Tibial artery (tissue), 4 donors: ENCODE measurements at regions not wholly inside any gene's neighbourhood (a gene's known extent, or its start where the extent isn't known, plus 50 kb on each side); places are given as distances from the start of the nearest gene placed in this dataset.

Experiments used
- DNase-seq, 2 donors: peaks; one replicate each; pipeline ENCODE4 v3.0.0-alpha.2; 2019
- H3K27ac ChIP-seq, 2 donors: fragments of 200-600 bp; sonication (generic) in 1 of 2; 1 replicate in 1 of 2; 2 replicates in 1 of 2; pipeline ENCODE4 v1.5.1; 2018 to 2019; ENCODE audit warnings: mild to moderate bottlenecking in 1 of 2
- H3K27me3 ChIP-seq, 2 donors: fragments of 200-600 bp; sonication (generic) in 1 of 2; one replicate each; pipeline versions ENCODE4 v1.5.1 to v1.6.0; 2016 to 2019
- H3K36me3 ChIP-seq, 3 donors: fragments of 200-600 bp; sonication (generic) in 2 of 3; one replicate each; pipeline ENCODE4 v1.5.1; 2016 to 2019; ENCODE audit warnings: mild to moderate bottlenecking in 2 of 3
- H3K4me1 ChIP-seq, 4 donors: fragments of 200-600 bp; sonication (generic) in 2 of 4; 1 replicate in 3 of 4; 2 replicates in 1 of 4; pipeline ENCODE4 v1.5.1; 2016 to 2019
- H3K4me3 ChIP-seq, 2 donors: fragments of 200-600 bp; sonication (generic) in 1 of 2; 1 replicate in 1 of 2; 2 replicates in 1 of 2; pipeline ENCODE4 v1.5.1; 2018 to 2019; ENCODE audit warnings: mild to moderate bottlenecking in 2 of 2
- H3K9me3 ChIP-seq, 3 donors: fragments of 200-600 bp; sonication (generic) in 1 of 3; one replicate each; pipeline ENCODE4 v1.5.1; 2016 to 2019
- CTCF ChIP-seq, 2 experiments: fragments of 200-600 bp in 1 of 2; fragments of 450-650 bp in 1 of 2; IDR thresholded peaks; one replicate each; pipeline ENCODE4 v1.5.1; 2017 to 2019; ENCODE audit warnings: antibody characterized with exemption in 2 of 2, mild to moderate bottlenecking in 1 of 2, moderate library complexity in 1 of 2
- intact Hi-C: fragments of 100-400 bp; cut with DNase I; formaldehyde crosslinking; loops from one replicate; pipeline ENCODE4 v1.15.0; 2023; ENCODE audit warnings: low total_unique reads

DNA sequence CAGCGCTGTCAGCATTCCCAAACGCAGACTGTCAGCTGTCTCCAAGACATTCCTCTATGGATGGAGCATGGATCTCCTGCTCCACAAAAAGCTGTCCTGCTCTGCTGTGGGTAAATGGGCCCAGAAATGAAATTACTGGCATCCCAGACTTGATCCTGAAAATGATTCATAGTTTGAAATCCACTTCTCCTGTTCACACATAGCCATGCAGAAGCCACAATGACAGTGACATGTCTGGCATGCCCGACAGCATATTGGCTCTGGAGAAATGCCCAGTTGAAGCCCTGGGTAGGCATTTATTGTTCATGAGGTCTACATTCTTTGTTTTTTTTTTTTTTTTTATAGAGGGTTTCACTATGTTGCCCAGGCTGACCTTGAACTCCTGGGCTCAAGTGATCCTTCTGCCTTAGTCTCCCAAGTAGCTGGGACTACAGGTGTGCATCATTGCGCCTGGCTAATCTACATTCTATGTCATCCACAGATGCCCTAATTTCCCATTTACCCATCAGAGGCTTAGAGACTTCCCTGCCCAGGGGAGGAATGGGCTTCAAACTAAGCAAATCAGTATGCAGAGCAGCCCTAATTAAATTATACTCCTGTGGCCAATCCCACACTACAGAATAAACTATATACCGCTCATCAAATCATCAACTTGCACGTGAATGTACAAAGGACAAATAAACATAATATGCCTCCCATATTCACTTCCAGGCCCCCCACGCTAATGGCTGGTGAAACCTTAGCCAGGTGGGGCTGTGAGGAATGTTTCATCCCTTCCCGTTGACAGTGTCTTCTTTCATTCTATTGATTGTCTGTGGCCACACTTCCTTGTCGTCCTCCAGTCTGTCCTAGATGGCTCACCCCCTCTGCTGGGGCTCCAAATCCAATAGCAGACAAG is 61.8 kb upstream of the EEPD1 start:
- intact Hi-C loops, result no loop called here
- H3K4me1 ChIP-seq, result no peaks in the 10 kb centered on the region
- no peak for TF ChIP-seq CTCF (IDR thresholded peaks at IDR 0.05)
- DNase-seq, result no peak
- no peak overlapping the region for H3K27ac ChIP-seq
- H3K9me3 ChIP-seq, result no peaks in the 10 kb centered on the region
- H3K36me3 ChIP-seq, result no peaks in the 10 kb centered on the region
- H3K4me3 ChIP-seq, result no peak overlapping the region
- no peaks in the 10 kb centered on the region for H3K27me3 ChIP-seq

GRCh38 chr7:36091874-36092176 is 61.2 kb upstream of the EEPD1 start:
- intact Hi-C loops, result no loop called here
- peaks cover 0 to 6% (median 2%) of the 10 kb centered on the region in 4 donors for H3K4me1 ChIP-seq
- no peaks in the 10 kb centered on the region for H3K36me3 ChIP-seq
- H3K9me3 ChIP-seq, result no peaks in the 10 kb centered on the region
- TF ChIP-seq CTCF (IDR thresholded peaks at IDR 0.05), result no peak
- no peak for DNase-seq
- no peak overlapping the region for H3K4me3 ChIP-seq
- H3K27me3 ChIP-seq, result no peaks in the 10 kb centered on the region
- H3K27ac ChIP-seq, result no peak overlapping the region

GRCh38 chr7:36092221-36092771 is 60.8 kb upstream of the EEPD1 start:
- Histone ChIP-seq H3K9me3 (no peaks in the 10 kb centered on the region), H3K27ac (no peak overlapping the region), H3K4me1 (peaks cover 0 to 9% (median 2%) of the 10 kb centered on the region in 4 donors), H3K27me3 (no peaks in the 10 kb centered on the region), H3K36me3 (no peaks in the 10 kb centered on the region), H3K4me3 (no peak overlapping the region)
- no peak for DNase-seq
- TF ChIP-seq CTCF (IDR thresholded peaks at IDR 0.05), result no peak
- intact Hi-C loops, result no loop called here

GRCh38 chr7:36096460-36097095 is 56.5 kb upstream of the EEPD1 start:
- no peak overlapping the region for H3K4me3 ChIP-seq
- intact Hi-C loops, result no loop called here
- no peak for DNase-seq
- TF ChIP-seq CTCF (IDR thresholded peaks at IDR 0.05), result no peak
- no peak overlapping the region for H3K27ac ChIP-seq
- H3K27me3 ChIP-seq, result no peaks in the 10 kb centered on the region
- peaks cover 0 to 9% (median 2%) of the 10 kb centered on the region in 4 donors for H3K4me1 ChIP-seq
- H3K9me3 ChIP-seq, result no peaks in the 10 kb centered on the region
- no peaks in the 10 kb centered on the region for H3K36me3 ChIP-seq

GRCh38 chr7:36098096-36098495 is 55.0 kb upstream of the EEPD1 start:
- no peaks in the 10 kb centered on the region for H3K27me3 ChIP-seq
- H3K27ac ChIP-seq, result no peak overlapping the region
- intact Hi-C loops, result no loop called here
- DNase-seq, result no peak
- H3K4me3 ChIP-seq, result no peak overlapping the region
- TF ChIP-seq CTCF (IDR thresholded peaks at IDR 0.05), result no peak
- H3K9me3 ChIP-seq, result no peaks in the 10 kb centered on the region
- H3K36me3 ChIP-seq, result no peaks in the 10 kb centered on the region
- peaks cover 0 to 9% (median 2%) of the 10 kb centered on the region in 4 donors for H3K4me1 ChIP-seq
